B cell (primary cell): ENCODE measurements at regions not wholly inside any gene's neighbourhood (a gene's known extent, or its start where the extent isn't known, plus 50 kb on each side); places are given as distances from the start of the nearest gene placed in this dataset.

Experiments
- ATAC-seq: fragments of 200-7000 bp; cut with Tn5 transposase; one replicate; pipeline ENCODE4 v1.10.0; 2021; ENCODE audit warnings: low read depth, mild to moderate bottlenecking, moderate number of reproducible peaks, moderate library complexity
- CTCF ChIA-PET: fragments of 350-600 bp; sonication (Branson Sonifier 250); formaldehyde crosslinking; loops from one replicate; lab custom pipeline; 2021; ENCODE audit warnings: antibody characterized with exemption, inconsistent platforms; lab: Charles Lee
- POLR2A ChIA-PET: fragments of 350-600 bp; sonication (Branson Sonifier 250); formaldehyde crosslinking; loops from one replicate; lab custom pipeline; 2021; ENCODE audit warnings: antibody characterized with exemption; lab: Charles Lee
- DNase-seq: peaks from one replicate; pipeline ENCODE4 v3.0.0; 2013
- H2AFZ ChIP-seq: 2 replicates; pipeline ENCODE4 v1.6.1; 2012; ENCODE audit warnings: mild to moderate bottlenecking, low read depth, low read length; ENCODE audit not compliant: insufficient read depth, poor library complexity, severe bottlenecking
- H3K27ac ChIP-seq, 2 donors: 1 replicate in 1 of 2; 2 replicates in 1 of 2; pipeline ENCODE4 v1.5.1; 2012 to 2013; ENCODE audit warnings: low read length in 2 of 2, mild to moderate bottlenecking in 2 of 2, moderate library complexity in 1 of 2
- H3K27me3 ChIP-seq, 4 experiments: fragments of 200-600 bp in 1 of 4; sonication (generic) in 1 of 4; replicated peaks in 1 of 4; 1 replicate in 2 of 4; 2 replicates in 2 of 4; pipeline versions ENCODE4 v1.6.1 to v1.7.0; 2013 to 2016; ENCODE audit warnings: low read length in 3 of 4, mild to moderate bottlenecking in 2 of 4, mixed read lengths in 1 of 4, moderate library complexity in 1 of 4; ENCODE audit not compliant: insufficient read depth in 4 of 4, control insufficient read depth in 3 of 4; ENCODE audit errors: control extremely low read depth in 1 of 4
- H3K36me3 ChIP-seq, 2 experiments: replicated peaks in 1 of 2; 1 replicate in 1 of 2; 2 replicates in 1 of 2; pipeline versions ENCODE4 v1.6.1 to v1.7.1; 2013; ENCODE audit warnings: low read length in 1 of 2; ENCODE audit not compliant: insufficient read depth in 2 of 2, control insufficient read depth in 1 of 2; ENCODE audit errors: control extremely low read depth in 1 of 2, extremely low read depth in 1 of 2
- H3K4me1 ChIP-seq, 2 donors: fragments of 200-600 bp in 1 of 2; sonication (generic) in 1 of 2; 1 replicate in 1 of 2; 2 replicates in 1 of 2; pipeline versions ENCODE4 v1.5.1 to v1.6.1; 2013 to 2017; ENCODE audit warnings: low read length in 2 of 2; ENCODE audit not compliant: control insufficient read depth in 2 of 2, insufficient read depth in 2 of 2
- H3K4me2 ChIP-seq: replicated peaks from 2 replicates; pipeline ENCODE3; 2012; ENCODE audit warnings: mild to moderate bottlenecking, low read depth, low read length; ENCODE audit not compliant: poor library complexity, severe bottlenecking
- H3K4me3 ChIP-seq, 5 experiments: fragments of 200-600 bp in 1 of 5; sonication (generic) in 1 of 5; 1 replicate in 3 of 5; 2 replicates in 2 of 5; pipeline versions ENCODE4 v1.5.1 to v1.7.0; 2011 to 2016; ENCODE audit warnings: low read length in 4 of 5, mild to moderate bottlenecking in 4 of 5, low read depth in 2 of 5, control low read depth in 1 of 5, moderate library complexity in 1 of 5; ENCODE audit not compliant: insufficient read depth in 1 of 5; ENCODE audit errors: control extremely low read depth in 1 of 5, extremely low read depth in 1 of 5
- H3K79me2 ChIP-seq: fragments of 200-600 bp; sonication (generic); one replicate; pipeline ENCODE4 v1.6.0; 2016; ENCODE audit warnings: low read length; ENCODE audit not compliant: control insufficient read depth, insufficient read depth
- H3K9ac ChIP-seq: fragments of 200-600 bp; sonication (generic); 2 replicates; pipeline ENCODE4 v1.6.1; 2017; ENCODE audit warnings: mild to moderate bottlenecking, low read length, moderate library complexity
- H3K9me3 ChIP-seq, 3 donors: one replicate each; pipeline versions ENCODE4 v1.6.1 to v1.7.1; 2013; ENCODE audit warnings: low read length in 2 of 3; ENCODE audit not compliant: control insufficient read depth in 2 of 3, insufficient read depth in 1 of 3; ENCODE audit errors: control extremely low read depth in 1 of 3
- H4K20me1 ChIP-seq: 2 replicates; pipeline ENCODE4 v1.6.0; 2012; ENCODE audit warnings: mild to moderate bottlenecking, low read length; ENCODE audit not compliant: insufficient read depth, control insufficient read depth, poor library complexity, severe bottlenecking
- H3K27ac Mint-ChIP-seq: one replicate; pipeline ENCODE4 v1.8.0; 2021; ENCODE audit warnings: mixed read lengths
- H3K27me3 Mint-ChIP-seq: one replicate; pipeline ENCODE4 v1.8.0; 2021; ENCODE audit warnings: mixed read lengths
- H3K4me1 Mint-ChIP-seq: one replicate; pipeline ENCODE4 v1.8.0; 2021; ENCODE audit warnings: mixed read lengths
- H3K4me3 Mint-ChIP-seq: one replicate; pipeline ENCODE4 v1.8.0; 2021; ENCODE audit warnings: mixed read lengths
- H3K9me3 Mint-ChIP-seq: one replicate; pipeline ENCODE4 v1.8.0; 2022; ENCODE audit warnings: mixed read lengths; ENCODE audit not compliant: insufficient read depth
- EZH2 ChIP-seq: IDR thresholded peaks from 2 replicates; pipeline ENCODE4 v1.6.1; 2012; ENCODE audit warnings: borderline replicate concordance, low read depth, mild to moderate bottlenecking, moderate library complexity, low read length; ENCODE audit not compliant: insufficient read depth, poor library complexity, severe bottlenecking
- WGBS: methylation state at CpG from one replicate; pipeline ENCODE4 v1.1.5; 2013; ENCODE audit warnings: missing lambda C conversion rate; ENCODE audit not compliant: insufficient coverage; 5-methylcytosine and 5-hydroxymethylcytosine counted together
- intact Hi-C: fragments of 100-400 bp; cut with micrococcal nuclease; formaldehyde crosslinking; loops from one replicate; pipeline ENCODE4 v1.10.0; 2022
- TF ChIP-seq, protein P1 (sequence below): fragments of 200-600 bp; IDR thresholded peaks from one replicate; pipeline ENCODE4 v1.8.0; 2022; ENCODE audit warnings: antibody characterized with exemption, mild to moderate bottlenecking

DNA sequence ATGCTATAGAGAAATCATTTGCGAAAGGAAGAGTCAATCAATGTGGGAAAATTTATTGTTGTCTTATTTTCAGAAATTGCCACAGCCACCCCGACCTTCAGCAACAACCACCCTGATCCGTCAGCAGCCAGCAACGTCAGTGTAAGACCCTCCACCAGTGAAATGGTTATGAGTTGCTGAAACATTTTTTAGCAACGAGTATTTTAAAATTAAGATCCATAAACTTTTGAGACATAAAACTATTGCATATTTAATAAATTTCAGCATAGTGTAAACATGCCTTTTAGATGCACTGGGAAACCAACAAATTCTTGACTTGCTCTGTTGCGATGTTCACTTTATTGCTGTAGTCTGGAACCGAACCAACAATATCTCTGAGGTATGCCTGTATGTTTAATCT lies 887.9 kb downstream of the DCDC2C start:
- H3K79me2 ChIP-seq, result no peaks in the 10 kb centered on the region
- H2AFZ ChIP-seq, result no peak overlapping the region
- H3K4me3 ChIP-seq, result no peak overlapping the region
- ATAC-seq (no peak), DNase-seq (no peak)
- no peaks in the 10 kb centered on the region for H3K4me1 Mint-ChIP-seq
- peaks cover 8% of the 10 kb centered on the region for H3K9me3 Mint-ChIP-seq
- TF ChIP-seq EZH2, result no peak
- TF ChIP-seq, protein P1, sequence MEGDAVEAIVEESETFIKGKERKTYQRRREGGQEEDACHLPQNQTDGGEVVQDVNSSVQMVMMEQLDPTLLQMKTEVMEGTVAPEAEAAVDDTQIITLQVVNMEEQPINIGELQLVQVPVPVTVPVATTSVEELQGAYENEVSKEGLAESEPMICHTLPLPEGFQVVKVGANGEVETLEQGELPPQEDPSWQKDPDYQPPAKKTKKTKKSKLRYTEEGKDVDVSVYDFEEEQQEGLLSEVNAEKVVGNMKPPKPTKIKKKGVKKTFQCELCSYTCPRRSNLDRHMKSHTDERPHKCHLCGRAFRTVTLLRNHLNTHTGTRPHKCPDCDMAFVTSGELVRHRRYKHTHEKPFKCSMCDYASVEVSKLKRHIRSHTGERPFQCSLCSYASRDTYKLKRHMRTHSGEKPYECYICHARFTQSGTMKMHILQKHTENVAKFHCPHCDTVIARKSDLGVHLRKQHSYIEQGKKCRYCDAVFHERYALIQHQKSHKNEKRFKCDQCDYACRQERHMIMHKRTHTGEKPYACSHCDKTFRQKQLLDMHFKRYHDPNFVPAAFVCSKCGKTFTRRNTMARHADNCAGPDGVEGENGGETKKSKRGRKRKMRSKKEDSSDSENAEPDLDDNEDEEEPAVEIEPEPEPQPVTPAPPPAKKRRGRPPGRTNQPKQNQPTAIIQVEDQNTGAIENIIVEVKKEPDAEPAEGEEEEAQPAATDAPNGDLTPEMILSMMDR, result no peak
- no peaks in the 10 kb centered on the region for H3K36me3 ChIP-seq
- H3K27ac Mint-ChIP-seq, result no peak overlapping the region
- H3K4me3 Mint-ChIP-seq, result no peak overlapping the region
- POLR2A ChIA-PET, result no interaction called here
- H3K9ac ChIP-seq, result no peak overlapping the region
- no peaks in the 10 kb centered on the region for H3K4me1 ChIP-seq
- CTCF ChIA-PET, result no interaction called here
- H3K4me2 ChIP-seq, result no peak overlapping the region
- no peaks in the 10 kb centered on the region for H3K27me3 Mint-ChIP-seq
- no peaks in the 10 kb centered on the region for H3K9me3 ChIP-seq
- no peak overlapping the region for H3K27ac ChIP-seq
- H3K27me3 ChIP-seq, result no peaks in the 10 kb centered on the region
- no peaks in the 10 kb centered on the region for H4K20me1 ChIP-seq
- intact Hi-C loops, result no loop called here
- WGBS, result no CpG with 5 or more reads among the region's 7 CpGs

DNA sequence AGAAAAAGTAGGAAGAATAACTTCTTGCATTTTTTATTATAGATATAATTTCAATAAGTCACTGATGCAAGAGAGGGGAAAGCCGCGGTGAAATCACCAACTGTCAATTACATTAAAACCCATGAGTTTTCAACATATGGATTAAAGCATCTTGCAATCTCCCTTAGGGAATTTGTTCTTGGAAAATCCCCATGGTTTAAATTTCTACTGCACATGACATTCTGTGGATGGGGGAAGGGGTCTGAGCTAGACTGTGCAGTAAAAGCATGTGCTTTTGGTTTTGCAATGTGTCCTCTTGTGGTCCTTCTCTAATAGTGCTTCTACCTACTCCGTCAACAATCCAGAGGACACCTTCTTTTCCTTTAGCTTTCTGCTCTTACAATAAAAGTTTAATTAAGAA lies 894.0 kb downstream of the DCDC2C start:
- DNase-seq (no peak), ATAC-seq (no peak)
- WGBS, result no CpG with 5 or more reads among the region's 3 CpGs
- no peak overlapping the region for H3K9ac ChIP-seq
- H2AFZ ChIP-seq, result no peak overlapping the region
- no peak overlapping the region for H3K4me3 ChIP-seq
- no peaks in the 10 kb centered on the region for H3K4me1 Mint-ChIP-seq
- H3K79me2 ChIP-seq, result no peaks in the 10 kb centered on the region
- no peak overlapping the region for H3K4me2 ChIP-seq
- H4K20me1 ChIP-seq, result no peaks in the 10 kb centered on the region
- no peaks in the 10 kb centered on the region for H3K27me3 Mint-ChIP-seq
- TF ChIP-seq, protein P1, result no peak
- no peak for TF ChIP-seq EZH2
- no peak overlapping the region for H3K27ac ChIP-seq
- H3K27me3 ChIP-seq, result no peaks in the 10 kb centered on the region
- no peaks in the 10 kb centered on the region for H3K9me3 ChIP-seq
- no peaks in the 10 kb centered on the region for H3K4me1 ChIP-seq
- POLR2A ChIA-PET, result no interaction called here
- no peak overlapping the region for H3K27ac Mint-ChIP-seq
- intact Hi-C loops, result no loop called here
- CTCF ChIA-PET, result no interaction called here
- no peak overlapping the region for H3K4me3 Mint-ChIP-seq
- H3K9me3 Mint-ChIP-seq, result peaks cover 4% of the 10 kb centered on the region
- H3K36me3 ChIP-seq, result no peaks in the 10 kb centered on the region
